HG03159 (cell line): ENCODE measurements at regions not wholly inside any gene's neighbourhood (a gene's known extent, or its start where the extent isn't known, plus 50 kb on each side); places are given as distances from the start of the nearest gene placed in this dataset.
"Not testable (repeated sequence)": the region's sequence is repeated elsewhere in the genome, so short reads cannot be mapped to it uniquely, and the experiment has no call there.

Source experiments
- ATAC-seq: cut with Tn5 transposase; IDR thresholded peaks from one replicate; pipeline ENCODE4 v1.9.1; 2021; ENCODE audit warnings: mild to moderate bottlenecking, moderate library complexity; ENCODE audit not compliant: unreplicated experiment

GRCh38 chr5:56309262-56309826 lies 76.2 kb upstream of the ANKRD55 start:
- ATAC-seq = no peak

- no peak for ATAC-seq
These were observed 74.7 kb upstream of the ANKRD55 start for GRCh38 chr5:56307714-56308333.

GRCh38 chr5:56306433-56307150 lies 73.5 kb upstream of the ANKRD55 start:
- no peak for ATAC-seq

GRCh38 chr5:56305001-56305950 lies 72.1 kb upstream of the ANKRD55 start:
- ATAC-seq = no peak

- ATAC-seq = no peak
These were observed 70.4 kb upstream of the ANKRD55 start for GRCh38 chr5:56303511-56303910.

GRCh38 chr5:56302027-56302426 lies 68.9 kb upstream of the ANKRD55 start:
- no peak for ATAC-seq

- no peak for ATAC-seq
These were observed 67.9 kb upstream of the ANKRD55 start for GRCh38 chr5:56301069-56301468.

- no peak for ATAC-seq
These were observed 66.1 kb upstream of the ANKRD55 start for GRCh38 chr5:56299212-56299611.

GRCh38 chr5:56298336-56299090 lies 65.4 kb upstream of the ANKRD55 start:
- no peak for ATAC-seq

GRCh38 chr5:56297851-56298250 lies 64.7 kb upstream of the ANKRD55 start:
- no peak for ATAC-seq

- not testable (repeated sequence) for ATAC-seq
These were observed 62.2 kb upstream of the ANKRD55 start for GRCh38 chr5:56295311-56295710.

- ATAC-seq = no peak
These were observed 61.2 kb upstream of the ANKRD55 start for GRCh38 chr5:56294354-56294753.

GRCh38 chr5:56292874-56293273 lies 59.7 kb upstream of the ANKRD55 start:
- ATAC-seq = not testable (repeated sequence)

GRCh38 chr5:56291661-56292374 lies 58.7 kb upstream of the ANKRD55 start:
- ATAC-seq = no peak

- ATAC-seq = no peak
These were observed 58.0 kb upstream of the ANKRD55 start for GRCh38 chr5:56291079-56291643.

- no peak for ATAC-seq
These were observed 57.4 kb upstream of the ANKRD55 start for GRCh38 chr5:56290378-56291078.

GRCh38 chr5:56289602-56289987 lies 56.5 kb upstream of the ANKRD55 start:
- no peak for ATAC-seq

- no peak for ATAC-seq
These were observed 55.9 kb upstream of the ANKRD55 start for GRCh38 chr5:56288873-56289601.
